HK-2 (cell line): ENCODE measurements at regions not wholly inside any gene's neighbourhood (a gene's known extent, or its start where the extent isn't known, plus 50 kb on each side); places are given as distances from the start of the nearest gene placed in this dataset.

Source experiments
- DNase-seq: peaks from one replicate; pipeline ENCODE4 v3.0.0-alpha.2; 2018; ENCODE audit not compliant: unreplicated experiment

- no peak for DNase-seq
Observed at GRCh38 chr6:91711518-91711917, 1124.6 kb upstream of the MAP3K7 start.

GRCh38 chr6:91710342-91710741 is 1123.5 kb upstream of the MAP3K7 start:
- DNase-seq: no peak

GRCh38 chr6:91708534-91708933 is 1121.7 kb upstream of the MAP3K7 start:
- no peak for DNase-seq

DNA sequence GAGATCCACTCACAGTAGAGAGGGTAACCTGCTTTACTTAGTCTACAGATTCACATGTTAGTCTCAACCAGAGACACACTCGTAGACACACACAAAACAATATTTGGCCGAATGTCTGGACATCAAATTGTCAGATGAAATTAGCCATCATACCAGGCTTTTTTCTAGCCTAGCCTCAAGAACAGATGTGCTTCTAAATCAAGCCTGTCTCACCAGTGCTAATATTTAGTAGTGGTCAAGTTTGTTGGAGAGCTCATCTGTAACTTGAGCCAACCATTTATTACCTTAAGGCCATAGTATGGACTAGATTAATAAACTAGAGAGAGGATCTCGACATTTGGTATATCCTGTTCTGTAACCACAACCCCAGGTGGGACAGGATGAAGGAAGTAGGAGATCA is 1118.8 kb upstream of the MAP3K7 start:
- DNase-seq: no peak

- no peak for DNase-seq
Observed at GRCh38 chr6:91704531-91704930, 1117.7 kb upstream of the MAP3K7 start.

DNA sequence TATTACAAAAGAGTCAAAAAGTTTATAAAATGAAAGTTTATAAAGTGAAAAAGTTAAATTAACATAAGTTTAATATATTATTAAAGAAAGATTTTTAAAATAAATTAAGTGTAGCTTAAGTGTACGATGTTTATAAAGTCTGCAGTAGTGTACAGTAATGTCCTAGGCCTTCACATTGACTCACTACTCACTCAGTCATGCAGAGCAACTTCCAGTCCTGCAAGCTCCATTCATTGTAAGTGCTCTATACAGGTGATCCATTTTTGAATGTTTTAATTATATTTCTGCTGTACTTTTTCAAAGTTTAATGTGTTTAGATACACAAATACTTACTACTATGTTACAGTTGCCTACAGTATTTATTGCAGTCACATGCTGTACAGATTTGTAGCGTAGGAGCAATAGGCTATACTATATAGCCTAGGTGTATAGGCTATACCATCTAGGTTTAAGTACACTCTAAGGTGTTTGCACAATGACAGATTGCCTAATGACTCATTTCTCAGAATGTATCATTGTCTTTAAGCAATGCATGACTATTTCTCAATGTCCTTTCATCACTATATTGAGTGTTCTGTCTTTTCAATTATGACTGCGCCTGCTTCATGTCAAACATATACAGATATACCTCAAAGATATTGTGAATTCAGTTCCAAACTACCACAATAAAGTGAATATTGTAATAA is 1110.3 kb upstream of the MAP3K7 start:
- no peak for DNase-seq

DNA sequence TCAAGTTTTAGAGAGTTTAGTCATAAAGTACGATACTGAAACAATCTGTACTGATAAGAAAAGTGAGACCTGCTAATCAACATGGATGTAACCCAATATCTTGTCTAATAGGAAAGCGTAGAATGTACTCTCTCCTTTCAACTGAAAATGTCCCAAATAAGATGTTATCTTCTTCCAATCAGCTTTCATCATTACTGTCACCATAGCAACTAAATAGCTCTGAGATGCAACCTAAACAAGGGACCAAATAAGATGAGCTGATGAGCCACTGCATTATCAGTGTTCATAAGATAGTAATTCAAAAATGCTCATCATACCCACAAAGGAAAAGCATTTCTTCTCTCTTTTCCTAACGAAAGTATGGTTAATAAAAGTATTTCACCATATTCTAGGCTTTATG is 1108.3 kb upstream of the MAP3K7 start:
- no peak for DNase-seq

DNA sequence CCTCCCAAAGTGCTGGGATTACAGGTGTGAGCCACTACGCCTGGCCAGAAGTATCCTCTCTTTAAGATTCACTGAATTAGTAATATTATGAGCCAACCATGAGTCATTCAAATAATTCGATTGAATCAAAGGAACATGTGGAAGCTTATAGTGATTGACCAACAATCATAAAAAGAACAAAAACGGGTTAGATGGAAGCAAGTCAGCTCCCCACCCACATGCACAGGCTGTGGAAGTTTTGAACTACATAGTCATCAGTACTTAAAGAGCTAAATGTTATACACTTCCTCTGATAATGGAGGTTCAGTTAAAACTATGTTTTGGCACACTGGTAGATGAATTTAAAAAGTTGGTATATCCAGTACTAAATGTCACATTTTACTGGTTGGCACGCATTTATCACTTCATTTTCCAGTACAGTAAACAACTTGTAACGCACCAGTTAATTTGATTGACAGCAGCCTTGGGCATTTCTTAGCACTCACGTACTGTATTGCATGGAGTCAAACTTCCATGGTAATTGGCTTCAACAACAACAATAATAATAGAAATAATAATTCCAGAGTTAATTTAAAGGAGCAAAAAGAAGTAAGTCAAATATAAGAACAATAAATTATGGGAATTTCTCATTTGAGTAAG is 1107.3 kb upstream of the MAP3K7 start:
- DNase-seq: no peak

- DNase-seq: no peak
Observed at GRCh38 chr6:91691449-91691848, 1104.6 kb upstream of the MAP3K7 start.

GRCh38 chr6:91683240-91683639 is 1096.4 kb upstream of the MAP3K7 start:
- DNase-seq: no peak

DNA sequence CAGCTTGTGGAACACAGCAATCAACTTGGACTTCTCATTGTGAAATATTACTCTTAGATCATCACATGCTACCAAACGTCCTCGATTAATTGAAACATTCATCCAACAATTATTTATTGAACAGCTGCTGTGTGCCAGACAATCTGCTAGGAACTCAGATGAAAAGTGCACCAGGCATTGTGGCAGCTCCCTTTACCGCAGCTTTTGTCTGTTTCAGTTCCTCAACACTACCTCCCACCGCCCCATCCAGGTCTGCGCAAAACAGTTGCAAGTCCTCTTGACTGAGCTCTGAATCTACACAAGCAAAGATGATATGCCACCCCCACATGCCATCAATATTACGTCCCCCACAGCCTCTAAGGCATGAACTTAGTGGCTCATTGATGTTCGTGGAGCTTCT is 1094.4 kb upstream of the MAP3K7 start:
- DNase-seq: no peak

GRCh38 chr6:91678679-91679446 is 1092.0 kb upstream of the MAP3K7 start:
- no peak for DNase-seq

DNA sequence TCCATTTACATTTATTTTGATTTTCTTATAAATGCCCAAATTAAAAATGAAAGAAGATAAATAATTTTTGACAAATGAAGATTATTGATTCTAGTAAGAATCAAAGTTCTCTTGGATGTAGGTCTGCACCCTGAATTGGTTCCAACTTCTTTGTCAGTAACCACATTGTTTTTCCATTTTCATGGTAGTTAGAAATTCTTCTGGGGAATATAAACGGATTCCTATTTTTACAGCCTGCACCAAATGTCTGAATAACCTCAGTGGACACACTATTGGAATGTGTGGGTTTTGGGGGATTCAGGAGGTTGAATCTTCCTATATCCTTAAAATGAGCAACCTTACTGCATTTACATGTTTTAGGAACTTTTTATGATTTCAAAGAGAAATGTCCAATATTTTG is 1085.3 kb upstream of the MAP3K7 start:
- DNase-seq: no peak

- no peak for DNase-seq
Observed at GRCh38 chr6:91669871-91670268, 1083.0 kb upstream of the MAP3K7 start.

DNA sequence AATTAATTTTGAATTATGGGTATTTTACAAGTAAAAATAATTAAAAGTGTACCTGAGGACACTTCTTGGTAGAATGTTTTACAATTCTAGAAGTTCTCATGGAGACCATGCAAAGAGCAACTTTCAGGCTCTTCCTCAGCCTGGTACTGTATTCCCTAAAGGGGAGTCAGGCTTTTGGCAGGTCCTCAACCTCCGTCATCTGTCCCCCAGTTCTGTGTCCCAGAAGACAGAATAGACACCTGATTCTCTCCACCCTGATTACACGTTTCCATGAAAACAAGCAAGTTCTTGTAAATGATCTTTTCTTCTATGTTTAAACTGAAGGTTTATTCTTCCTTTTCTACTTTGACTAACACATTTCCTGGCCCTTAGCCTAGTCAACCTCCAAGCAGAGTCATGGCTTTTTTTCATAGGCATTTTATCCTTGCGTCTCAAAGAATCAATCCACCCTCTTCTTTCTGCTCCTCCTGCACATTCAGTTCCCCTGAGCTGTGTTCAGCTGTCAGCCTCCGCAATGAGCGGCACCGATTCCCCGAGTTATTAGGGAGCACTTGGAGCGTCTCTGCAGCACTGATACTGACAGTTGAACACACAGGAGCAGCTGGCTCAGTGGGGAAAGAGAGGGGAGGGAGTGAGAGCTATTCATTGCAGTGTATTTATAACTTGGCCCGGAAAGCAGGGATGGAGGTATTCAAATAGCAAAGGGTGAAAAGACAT is 1082.4 kb upstream of the MAP3K7 start:
- DNase-seq: no peak

DNA sequence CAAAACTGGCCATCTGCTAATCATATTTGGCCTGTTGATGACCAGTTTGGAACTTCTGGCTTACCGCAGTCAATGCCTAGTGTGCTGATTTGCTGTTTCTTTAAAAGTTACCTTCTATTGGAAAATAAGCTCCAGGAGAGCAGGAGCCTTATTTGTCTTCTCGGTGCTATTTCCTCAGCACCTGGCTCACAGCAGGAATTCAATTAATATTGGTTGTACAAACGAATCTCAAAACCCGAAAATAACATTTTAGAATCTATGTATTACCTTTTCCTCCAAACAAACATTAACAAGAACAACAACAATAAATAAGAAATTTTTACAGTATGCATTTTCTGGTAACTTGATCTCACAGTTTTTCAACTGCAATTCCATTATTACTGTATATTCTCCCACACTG is 1080.7 kb upstream of the MAP3K7 start:
- no peak for DNase-seq

DNA sequence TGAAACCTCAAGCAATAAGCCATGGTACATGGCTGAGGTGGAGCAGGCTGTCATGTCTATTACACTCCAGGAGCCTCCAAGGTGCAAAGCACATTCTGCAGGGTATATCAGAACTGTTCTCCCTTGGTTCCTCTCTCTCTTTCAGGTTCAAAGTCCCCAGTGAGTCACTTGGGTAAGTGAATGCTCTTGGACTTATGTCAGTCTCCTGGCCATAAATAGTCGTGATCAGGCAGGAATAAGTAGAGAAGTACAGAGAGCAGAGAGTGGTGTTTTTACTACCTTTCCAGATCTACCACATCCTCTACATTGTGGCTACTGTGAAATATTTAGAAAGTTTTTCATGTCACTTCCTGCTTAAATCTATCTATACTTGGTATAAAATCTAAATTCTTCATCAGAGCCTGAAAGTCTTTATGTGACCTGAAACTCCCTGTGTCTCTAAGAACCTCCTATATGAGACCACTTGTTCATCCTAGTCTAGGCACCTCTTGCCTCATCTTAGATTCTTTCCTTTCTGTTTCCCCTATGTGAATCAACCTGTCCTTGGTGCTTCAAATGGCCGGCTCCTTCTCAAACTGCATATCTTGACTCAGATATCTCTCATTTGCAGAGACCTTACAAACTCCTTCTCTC is 1077.6 kb upstream of the MAP3K7 start:
- DNase-seq: no peak

GRCh38 chr6:91660893-91661292 is 1074.0 kb upstream of the MAP3K7 start:
- DNase-seq: no peak

GRCh38 chr6:91659891-91660290 is 1073.0 kb upstream of the MAP3K7 start:
- DNase-seq: peak; percentile 3

- no peak for DNase-seq
Observed at GRCh38 chr6:91654793-91655192, 1067.9 kb upstream of the MAP3K7 start.

GRCh38 chr6:91654357-91654756 is 1067.5 kb upstream of the MAP3K7 start:
- no peak for DNase-seq

DNA sequence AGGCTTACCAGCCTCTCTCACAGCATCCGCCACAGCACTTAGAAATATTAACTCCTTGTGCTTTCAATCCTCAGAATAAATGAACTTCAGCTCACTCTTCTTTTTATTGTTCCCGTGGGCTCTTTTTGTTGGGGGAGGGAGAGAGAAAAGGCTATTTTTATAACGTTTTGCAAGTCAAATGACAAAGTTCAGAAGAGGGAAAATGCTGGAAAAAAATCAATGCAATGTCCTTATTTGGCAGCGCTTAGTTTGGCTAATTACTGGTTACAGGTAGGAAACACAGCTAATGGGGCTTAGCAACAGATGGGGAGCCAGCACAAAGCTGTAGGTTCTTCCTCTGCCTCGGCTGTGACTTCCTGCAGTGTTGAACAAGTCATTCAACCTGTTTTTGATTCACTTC is 1067.0 kb upstream of the MAP3K7 start:
- DNase-seq: no peak
